ENCODE measurements at regions not wholly inside any gene's neighbourhood (a gene's known extent, or its start where the extent isn't known, plus 50 kb on each side); places are given as distances from the start of the nearest gene placed in this dataset.

DNA sequence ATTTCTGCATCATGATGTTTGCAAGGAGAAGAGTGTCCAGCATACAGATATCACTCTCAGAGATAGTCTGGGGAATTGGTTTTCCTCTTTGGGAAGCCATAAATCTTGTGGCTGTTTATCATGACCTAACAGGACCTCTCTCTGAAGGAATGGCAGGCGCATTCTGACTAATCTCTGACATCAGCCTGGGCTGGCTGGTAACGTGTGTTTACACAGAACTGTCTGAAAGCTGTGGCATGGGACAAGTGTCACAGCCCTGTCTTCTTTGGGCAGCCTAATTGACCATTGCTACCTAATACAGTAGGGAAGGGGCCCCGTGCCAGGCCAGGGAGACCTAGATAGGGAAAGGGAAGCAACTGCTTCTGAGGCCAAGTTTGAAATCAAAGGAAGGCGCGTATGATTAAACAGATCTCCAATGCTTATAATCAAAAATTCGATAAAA is 73.9 kb upstream of the CABCOCO1 start (continued):
- TF ChIP-seq ZKSCAN1 (IDR thresholded peaks at IDR 0.05; ENCODE audit: low read depth, low read length) (0 out of 2 replicates have a peak, but pooled peaks have one; percentile 35), CBX5 (IDR thresholded peaks at IDR 0.05; ENCODE audit: borderline replicate concordance, low read depth) (no peak), ZNF124 (CRISPR knock-in tag; IDR thresholded peaks at IDR 0.05) (no peak), ZNF717 (CRISPR knock-in tag; IDR thresholded peaks at IDR 0.05) (no peak), HSF4 (CRISPR knock-in tag; IDR thresholded peaks at IDR 0.05; ENCODE audit: borderline replicate concordance) (no peak), POLR2B (IDR thresholded peaks at IDR 0.05; ENCODE audit: low read depth, partially characterized antibody) (no peak), ZNF253 (CRISPR knock-in tag; conservative IDR thresholded peaks at IDR 0.05) (no peak), MTA2 (IDR thresholded peaks at IDR 0.05; ENCODE audit: low read depth) (peak; percentile 94), TBL1XR1 (IDR thresholded peaks at IDR 0.05; ENCODE audit: low read length in 2 of 2) (peak; percentile 45 to 95; a peak in 3 of 4 replicates), SNIP1 (IDR thresholded peaks at IDR 0.05; ENCODE audit: low read depth) (no peak), RBBP5 (IDR thresholded peaks at IDR 0.05; ENCODE audit: borderline replicate concordance, insufficient read depth, low read length, poor library complexity, severe bottlenecking) (no peak), ZKSCAN8 (CRISPR knock-in tag; IDR thresholded peaks at IDR 0.05) (peak; percentile 84), PHTF2 (CRISPR knock-in tag; IDR thresholded peaks at IDR 0.05) (no peak), JUNB (CRISPR knock-in tag; conservative IDR thresholded peaks at IDR 0.05) (peak; percentile 47; the same call in 1 of the 2 replicates), EP400 (IDR thresholded peaks at IDR 0.05) (peak; percentile 31; the same call in 1 of the 2 replicates)
- TF ChIP-seq, protein P1, sequence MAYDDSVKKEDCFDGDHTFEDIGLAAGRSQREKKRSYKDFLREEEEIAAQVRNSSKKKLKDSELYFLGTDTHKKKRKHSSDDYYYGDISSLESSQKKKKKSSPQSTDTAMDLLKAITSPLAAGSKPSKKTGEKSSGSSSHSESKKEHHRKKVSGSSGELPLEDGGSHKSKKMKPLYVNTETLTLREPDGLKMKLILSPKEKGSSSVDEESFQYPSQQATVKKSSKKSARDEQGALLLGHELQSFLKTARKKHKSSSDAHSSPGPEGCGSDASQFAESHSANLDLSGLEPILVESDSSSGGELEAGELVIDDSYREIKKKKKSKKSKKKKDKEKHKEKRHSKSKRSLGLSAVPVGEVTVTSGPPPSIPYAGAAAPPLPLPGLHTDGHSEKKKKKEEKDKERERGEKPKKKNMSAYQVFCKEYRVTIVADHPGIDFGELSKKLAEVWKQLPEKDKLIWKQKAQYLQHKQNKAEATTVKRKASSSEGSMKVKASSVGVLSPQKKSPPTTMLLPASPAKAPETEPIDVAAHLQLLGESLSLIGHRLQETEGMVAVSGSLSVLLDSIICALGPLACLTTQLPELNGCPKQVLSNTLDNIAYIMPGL (CRISPR knock-in tag; IDR thresholded peaks at IDR 0.05): no peak
- TF ChIP-seq, protein P2, sequence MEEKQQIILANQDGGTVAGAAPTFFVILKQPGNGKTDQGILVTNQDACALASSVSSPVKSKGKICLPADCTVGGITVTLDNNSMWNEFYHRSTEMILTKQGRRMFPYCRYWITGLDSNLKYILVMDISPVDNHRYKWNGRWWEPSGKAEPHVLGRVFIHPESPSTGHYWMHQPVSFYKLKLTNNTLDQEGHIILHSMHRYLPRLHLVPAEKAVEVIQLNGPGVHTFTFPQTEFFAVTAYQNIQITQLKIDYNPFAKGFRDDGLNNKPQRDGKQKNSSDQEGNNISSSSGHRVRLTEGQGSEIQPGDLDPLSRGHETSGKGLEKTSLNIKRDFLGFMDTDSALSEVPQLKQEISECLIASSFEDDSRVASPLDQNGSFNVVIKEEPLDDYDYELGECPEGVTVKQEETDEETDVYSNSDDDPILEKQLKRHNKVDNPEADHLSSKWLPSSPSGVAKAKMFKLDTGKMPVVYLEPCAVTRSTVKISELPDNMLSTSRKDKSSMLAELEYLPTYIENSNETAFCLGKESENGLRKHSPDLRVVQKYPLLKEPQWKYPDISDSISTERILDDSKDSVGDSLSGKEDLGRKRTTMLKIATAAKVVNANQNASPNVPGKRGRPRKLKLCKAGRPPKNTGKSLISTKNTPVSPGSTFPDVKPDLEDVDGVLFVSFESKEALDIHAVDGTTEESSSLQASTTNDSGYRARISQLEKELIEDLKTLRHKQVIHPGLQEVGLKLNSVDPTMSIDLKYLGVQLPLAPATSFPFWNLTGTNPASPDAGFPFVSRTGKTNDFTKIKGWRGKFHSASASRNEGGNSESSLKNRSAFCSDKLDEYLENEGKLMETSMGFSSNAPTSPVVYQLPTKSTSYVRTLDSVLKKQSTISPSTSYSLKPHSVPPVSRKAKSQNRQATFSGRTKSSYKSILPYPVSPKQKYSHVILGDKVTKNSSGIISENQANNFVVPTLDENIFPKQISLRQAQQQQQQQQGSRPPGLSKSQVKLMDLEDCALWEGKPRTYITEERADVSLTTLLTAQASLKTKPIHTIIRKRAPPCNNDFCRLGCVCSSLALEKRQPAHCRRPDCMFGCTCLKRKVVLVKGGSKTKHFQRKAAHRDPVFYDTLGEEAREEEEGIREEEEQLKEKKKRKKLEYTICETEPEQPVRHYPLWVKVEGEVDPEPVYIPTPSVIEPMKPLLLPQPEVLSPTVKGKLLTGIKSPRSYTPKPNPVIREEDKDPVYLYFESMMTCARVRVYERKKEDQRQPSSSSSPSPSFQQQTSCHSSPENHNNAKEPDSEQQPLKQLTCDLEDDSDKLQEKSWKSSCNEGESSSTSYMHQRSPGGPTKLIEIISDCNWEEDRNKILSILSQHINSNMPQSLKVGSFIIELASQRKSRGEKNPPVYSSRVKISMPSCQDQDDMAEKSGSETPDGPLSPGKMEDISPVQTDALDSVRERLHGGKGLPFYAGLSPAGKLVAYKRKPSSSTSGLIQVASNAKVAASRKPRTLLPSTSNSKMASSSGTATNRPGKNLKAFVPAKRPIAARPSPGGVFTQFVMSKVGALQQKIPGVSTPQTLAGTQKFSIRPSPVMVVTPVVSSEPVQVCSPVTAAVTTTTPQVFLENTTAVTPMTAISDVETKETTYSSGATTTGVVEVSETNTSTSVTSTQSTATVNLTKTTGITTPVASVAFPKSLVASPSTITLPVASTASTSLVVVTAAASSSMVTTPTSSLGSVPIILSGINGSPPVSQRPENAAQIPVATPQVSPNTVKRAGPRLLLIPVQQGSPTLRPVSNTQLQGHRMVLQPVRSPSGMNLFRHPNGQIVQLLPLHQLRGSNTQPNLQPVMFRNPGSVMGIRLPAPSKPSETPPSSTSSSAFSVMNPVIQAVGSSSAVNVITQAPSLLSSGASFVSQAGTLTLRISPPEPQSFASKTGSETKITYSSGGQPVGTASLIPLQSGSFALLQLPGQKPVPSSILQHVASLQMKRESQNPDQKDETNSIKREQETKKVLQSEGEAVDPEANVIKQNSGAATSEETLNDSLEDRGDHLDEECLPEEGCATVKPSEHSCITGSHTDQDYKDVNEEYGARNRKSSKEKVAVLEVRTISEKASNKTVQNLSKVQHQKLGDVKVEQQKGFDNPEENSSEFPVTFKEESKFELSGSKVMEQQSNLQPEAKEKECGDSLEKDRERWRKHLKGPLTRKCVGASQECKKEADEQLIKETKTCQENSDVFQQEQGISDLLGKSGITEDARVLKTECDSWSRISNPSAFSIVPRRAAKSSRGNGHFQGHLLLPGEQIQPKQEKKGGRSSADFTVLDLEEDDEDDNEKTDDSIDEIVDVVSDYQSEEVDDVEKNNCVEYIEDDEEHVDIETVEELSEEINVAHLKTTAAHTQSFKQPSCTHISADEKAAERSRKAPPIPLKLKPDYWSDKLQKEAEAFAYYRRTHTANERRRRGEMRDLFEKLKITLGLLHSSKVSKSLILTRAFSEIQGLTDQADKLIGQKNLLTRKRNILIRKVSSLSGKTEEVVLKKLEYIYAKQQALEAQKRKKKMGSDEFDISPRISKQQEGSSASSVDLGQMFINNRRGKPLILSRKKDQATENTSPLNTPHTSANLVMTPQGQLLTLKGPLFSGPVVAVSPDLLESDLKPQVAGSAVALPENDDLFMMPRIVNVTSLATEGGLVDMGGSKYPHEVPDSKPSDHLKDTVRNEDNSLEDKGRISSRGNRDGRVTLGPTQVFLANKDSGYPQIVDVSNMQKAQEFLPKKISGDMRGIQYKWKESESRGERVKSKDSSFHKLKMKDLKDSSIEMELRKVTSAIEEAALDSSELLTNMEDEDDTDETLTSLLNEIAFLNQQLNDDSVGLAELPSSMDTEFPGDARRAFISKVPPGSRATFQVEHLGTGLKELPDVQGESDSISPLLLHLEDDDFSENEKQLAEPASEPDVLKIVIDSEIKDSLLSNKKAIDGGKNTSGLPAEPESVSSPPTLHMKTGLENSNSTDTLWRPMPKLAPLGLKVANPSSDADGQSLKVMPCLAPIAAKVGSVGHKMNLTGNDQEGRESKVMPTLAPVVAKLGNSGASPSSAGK (IDR thresholded peaks at IDR 0.05): no peak; the same call in 1 of the 2 replicates

Data from K562 (cell line).